HG03457 (cell line): ENCODE measurements at regions not wholly inside any gene's neighbourhood (a gene's known extent, or its start where the extent isn't known, plus 50 kb on each side); places are given as distances from the start of the nearest gene placed in this dataset.

Source experiments
- ATAC-seq: cut with Tn5 transposase; IDR thresholded peaks from one replicate; pipeline ENCODE4 v1.9.1; 2021; ENCODE audit warnings: moderate number of reproducible peaks; ENCODE audit not compliant: unreplicated experiment

GRCh38 chr18:47602273-47602897 lies 328.1 kb downstream of the SMAD2 start:
- ATAC-seq = no peak

- ATAC-seq = no peak
Measured at GRCh38 chr18:47601581-47602272, 328.7 kb downstream of the SMAD2 start.

- ATAC-seq = no peak
Measured at GRCh38 chr18:47595831-47596501, 334.5 kb downstream of the SMAD2 start.

GRCh38 chr18:47594621-47595086 lies 335.8 kb downstream of the SMAD2 start:
- ATAC-seq = no peak

GRCh38 chr18:47593744-47594472 lies 336.6 kb downstream of the SMAD2 start:
- ATAC-seq = no peak

GRCh38 chr18:47591429-47591828 lies 339.0 kb downstream of the SMAD2 start:
- no peak for ATAC-seq

- no peak for ATAC-seq
Measured at GRCh38 chr18:47587587-47587986, 336.1 kb upstream of the SKOR2 start.

GRCh38 chr18:47586418-47587070 lies 335.1 kb upstream of the SKOR2 start:
- no peak for ATAC-seq

GRCh38 chr18:47585914-47586313 lies 334.5 kb upstream of the SKOR2 start:
- ATAC-seq = no peak

- ATAC-seq = no peak
Measured at GRCh38 chr18:47585136-47585535, 333.7 kb upstream of the SKOR2 start.

- no peak for ATAC-seq
Measured at GRCh38 chr18:47582093-47582492, 330.6 kb upstream of the SKOR2 start.

- ATAC-seq = no peak
Measured at GRCh38 chr18:47577520-47577919, 326.1 kb upstream of the SKOR2 start.

- ATAC-seq = no peak
Measured at GRCh38 chr18:47574966-47575365, 323.5 kb upstream of the SKOR2 start.

- no peak for ATAC-seq
Measured at GRCh38 chr18:47571957-47572356, 320.5 kb upstream of the SKOR2 start.

GRCh38 chr18:47566809-47567208 lies 315.3 kb upstream of the SKOR2 start:
- no peak for ATAC-seq

- no peak for ATAC-seq
Measured at GRCh38 chr18:47560723-47561715, 309.6 kb upstream of the SKOR2 start.

GRCh38 chr18:47558110-47558750 lies 306.8 kb upstream of the SKOR2 start:
- ATAC-seq = peak; percentile 89

GRCh38 chr18:47557160-47557559 lies 305.7 kb upstream of the SKOR2 start:
- no peak for ATAC-seq

GRCh38 chr18:47552783-47553182 lies 301.3 kb upstream of the SKOR2 start:
- no peak for ATAC-seq
